GM13977 (cell line): ENCODE measurements at regions not wholly inside any gene's neighbourhood (a gene's known extent, or its start where the extent isn't known, plus 50 kb on each side); places are given as distances from the start of the nearest gene placed in this dataset.

Experiments
- DNase-seq: peaks from one replicate; pipeline ENCODE4 v3.0.0; 2012; ENCODE audit warnings: low spot score
- CTCF ChIP-seq: IDR thresholded peaks from 2 replicates; pipeline ENCODE4 v1.5.1; 2012; ENCODE audit warnings: mild to moderate bottlenecking, control low read depth; ENCODE audit not compliant: insufficient read depth; ENCODE audit errors: extremely low read depth, missing control alignments
- in situ Hi-C: fragments of 300-500 bp; cut with MboI; formaldehyde crosslinking; loops from one replicate; pipeline ENCODE4 v1.12.0; 2022; ENCODE audit warnings: low sequenced_read_pairs, low pct_unique_long_range_greater_than_20kb, mixed read lengths, inconsistent platforms; ENCODE audit not compliant: unreplicated experiment

- in situ Hi-C loops, result no loop called here
- no peak for TF ChIP-seq CTCF
- no peak for DNase-seq
Measured at GRCh38 chr3:139771331-139771730, 93.6 kb upstream of the NMNAT3 start.

DNA sequence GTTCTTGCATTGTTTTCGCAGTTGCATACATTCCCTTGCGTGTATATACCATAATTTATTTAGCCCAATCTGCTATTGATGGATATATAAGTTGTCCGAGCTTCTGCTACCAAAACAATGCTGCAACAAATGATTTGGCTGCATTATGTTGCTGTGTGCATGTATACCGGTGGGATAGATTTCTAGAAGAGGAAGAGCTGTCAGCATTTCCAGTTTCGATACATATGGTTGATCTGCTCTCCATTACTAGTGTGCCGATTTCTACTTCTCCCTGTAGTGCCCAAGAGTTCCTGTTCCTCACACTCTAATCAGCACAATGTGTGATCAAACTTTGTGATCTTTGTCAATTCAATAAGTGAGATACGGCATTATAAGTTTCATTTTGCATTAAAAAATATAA lies 92.8 kb upstream of the NMNAT3 start:
- TF ChIP-seq CTCF, result no peak
- in situ Hi-C loops, result no loop called here
- DNase-seq, result no peak

GRCh38 chr3:139769796-139770195 lies 92.0 kb upstream of the NMNAT3 start:
- in situ Hi-C loops, result no loop called here
- no peak for DNase-seq
- no peak for TF ChIP-seq CTCF

- TF ChIP-seq CTCF, result no peak
- DNase-seq, result no peak
- in situ Hi-C loops, result no loop called here
Measured at GRCh38 chr3:139764936-139765335, 87.2 kb upstream of the NMNAT3 start.

- TF ChIP-seq CTCF, result no peak
- no peak for DNase-seq
Measured at GRCh38 chr3:139764069-139764905, 86.5 kb upstream of the NMNAT3 start.

GRCh38 chr3:139762302-139762701 lies 84.5 kb upstream of the NMNAT3 start:
- in situ Hi-C loops, result no loop called here
- no peak for DNase-seq
- no peak for TF ChIP-seq CTCF

More at GRCh38 chr3:139764069-139764905, 86.5 kb upstream of the NMNAT3 start:
- in situ Hi-C loops, result no loop called here

- DNase-seq, result no peak
- no peak for TF ChIP-seq CTCF
- in situ Hi-C loops, result no loop called here
Measured at GRCh38 chr3:139759470-139759869, 81.7 kb upstream of the NMNAT3 start.
